ENCODE measurements at regions not wholly inside any gene's neighbourhood (a gene's known extent, or its start where the extent isn't known, plus 50 kb on each side); places are given as distances from the start of the nearest gene placed in this dataset.

GRCh38 chr13:22861958-22862466, 318.8 kb upstream of the SGCG start:
- H3K36me3 Mint-ChIP-seq (ENCODE audit: unreplicated experiment): no peaks in the 10 kb centered on the region
- H3K27ac Mint-ChIP-seq (ENCODE audit: unreplicated experiment): no peak overlapping the region
- H3K4me1 Mint-ChIP-seq (ENCODE audit: low read depth, unreplicated experiment): no peaks in the 10 kb centered on the region
- H3K27me3 Mint-ChIP-seq (ENCODE audit: unreplicated experiment): no peaks in the 10 kb centered on the region
- H3K4me3 Mint-ChIP-seq (ENCODE audit: unreplicated experiment): no peak overlapping the region
- no peaks in the 10 kb centered on the region for H3K9me3 Mint-ChIP-seq (ENCODE audit: unreplicated experiment)
- no peak for DNase-seq
- TF ChIP-seq CTCF (IDR thresholded peaks at IDR 0.05; ENCODE audit: partially characterized antibody, unreplicated experiment): no peak

- H3K27me3 Mint-ChIP-seq (ENCODE audit: unreplicated experiment): no peaks in the 10 kb centered on the region
- H3K9me3 Mint-ChIP-seq (ENCODE audit: unreplicated experiment): no peaks in the 10 kb centered on the region
- no peaks in the 10 kb centered on the region for H3K36me3 Mint-ChIP-seq (ENCODE audit: unreplicated experiment)
Measured at GRCh38 chr13:22862478-22862877, 318.3 kb upstream of the SGCG start.

GRCh38 chr13:22866221-22866620, 314.6 kb upstream of the SGCG start:
- DNase-seq: no peak
- no peak overlapping the region for H3K27ac Mint-ChIP-seq (ENCODE audit: unreplicated experiment)
- no peak for TF ChIP-seq CTCF (IDR thresholded peaks at IDR 0.05; ENCODE audit: partially characterized antibody, unreplicated experiment)

More at GRCh38 chr13:22862478-22862877, 318.3 kb upstream of the SGCG start:
- DNase-seq: no peak
- no peak for TF ChIP-seq CTCF (IDR thresholded peaks at IDR 0.05; ENCODE audit: partially characterized antibody, unreplicated experiment)
- H3K4me1 Mint-ChIP-seq (ENCODE audit: low read depth, unreplicated experiment): no peaks in the 10 kb centered on the region
- no peak overlapping the region for H3K27ac Mint-ChIP-seq (ENCODE audit: unreplicated experiment)
- H3K4me3 Mint-ChIP-seq (ENCODE audit: unreplicated experiment): no peak overlapping the region

GRCh38 chr13:22871231-22871630, 309.5 kb upstream of the SGCG start:
- DNase-seq: no peak
- Mint-ChIP-seq H3K27me3 (ENCODE audit: unreplicated experiment) (peaks cover 2% of the 10 kb centered on the region), H3K4me3 (ENCODE audit: unreplicated experiment) (no peak overlapping the region), H3K9me3 (ENCODE audit: unreplicated experiment) (peaks cover 5% of the 10 kb centered on the region), H3K4me1 (ENCODE audit: low read depth, unreplicated experiment) (no peaks in the 10 kb centered on the region), H3K36me3 (ENCODE audit: unreplicated experiment) (peaks cover 5% of the 10 kb centered on the region), H3K27ac (ENCODE audit: unreplicated experiment) (no peak overlapping the region)
- no peak for TF ChIP-seq CTCF (IDR thresholded peaks at IDR 0.05; ENCODE audit: partially characterized antibody, unreplicated experiment)

More at GRCh38 chr13:22866221-22866620, 314.6 kb upstream of the SGCG start:
- peaks cover 2% of the 10 kb centered on the region for H3K9me3 Mint-ChIP-seq (ENCODE audit: unreplicated experiment)
- no peak overlapping the region for H3K4me3 Mint-ChIP-seq (ENCODE audit: unreplicated experiment)
- H3K27me3 Mint-ChIP-seq (ENCODE audit: unreplicated experiment): no peaks in the 10 kb centered on the region
- H3K4me1 Mint-ChIP-seq (ENCODE audit: low read depth, unreplicated experiment): no peaks in the 10 kb centered on the region
- H3K36me3 Mint-ChIP-seq (ENCODE audit: unreplicated experiment): no peaks in the 10 kb centered on the region

GRCh38 chr13:22874839-22875238, 305.9 kb upstream of the SGCG start:
- Mint-ChIP-seq H3K9me3 (ENCODE audit: unreplicated experiment) (peaks cover 5% of the 10 kb centered on the region), H3K27ac (ENCODE audit: unreplicated experiment) (no peak overlapping the region), H3K36me3 (ENCODE audit: unreplicated experiment) (peaks cover 5% of the 10 kb centered on the region), H3K4me1 (ENCODE audit: low read depth, unreplicated experiment) (no peaks in the 10 kb centered on the region), H3K4me3 (ENCODE audit: unreplicated experiment) (no peak overlapping the region), H3K27me3 (ENCODE audit: unreplicated experiment) (peaks cover 2% of the 10 kb centered on the region)
- no peak for DNase-seq
- TF ChIP-seq CTCF (IDR thresholded peaks at IDR 0.05; ENCODE audit: partially characterized antibody, unreplicated experiment): no peak

All from glutamatergic neuron (in vitro differentiated cells).